ENCODE measurements at regions not wholly inside any gene's neighbourhood (a gene's known extent, or its start where the extent isn't known, plus 50 kb on each side); places are given as distances from the start of the nearest gene placed in this dataset.

DNA sequence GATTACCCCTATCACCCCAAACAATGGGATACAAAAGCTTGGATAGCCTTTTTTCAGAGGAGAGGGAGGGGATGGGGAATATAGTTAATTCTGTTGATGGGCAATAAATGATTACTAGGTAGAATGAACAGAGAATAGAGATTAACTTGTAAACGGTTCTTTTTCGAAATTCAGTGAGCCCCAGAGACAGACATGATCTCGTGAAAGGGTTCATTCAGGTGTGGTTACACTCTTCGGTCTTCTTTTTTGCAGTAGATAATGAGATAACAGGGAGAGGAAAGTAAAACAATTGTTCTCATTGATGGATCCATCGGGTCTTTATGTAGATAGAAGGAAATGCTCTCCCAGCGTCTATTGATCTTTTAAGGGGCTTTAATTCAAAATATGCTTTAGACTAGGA is 69.3 kb upstream of the RASSF8 start:
- TF ChIP-seq, protein P1, sequence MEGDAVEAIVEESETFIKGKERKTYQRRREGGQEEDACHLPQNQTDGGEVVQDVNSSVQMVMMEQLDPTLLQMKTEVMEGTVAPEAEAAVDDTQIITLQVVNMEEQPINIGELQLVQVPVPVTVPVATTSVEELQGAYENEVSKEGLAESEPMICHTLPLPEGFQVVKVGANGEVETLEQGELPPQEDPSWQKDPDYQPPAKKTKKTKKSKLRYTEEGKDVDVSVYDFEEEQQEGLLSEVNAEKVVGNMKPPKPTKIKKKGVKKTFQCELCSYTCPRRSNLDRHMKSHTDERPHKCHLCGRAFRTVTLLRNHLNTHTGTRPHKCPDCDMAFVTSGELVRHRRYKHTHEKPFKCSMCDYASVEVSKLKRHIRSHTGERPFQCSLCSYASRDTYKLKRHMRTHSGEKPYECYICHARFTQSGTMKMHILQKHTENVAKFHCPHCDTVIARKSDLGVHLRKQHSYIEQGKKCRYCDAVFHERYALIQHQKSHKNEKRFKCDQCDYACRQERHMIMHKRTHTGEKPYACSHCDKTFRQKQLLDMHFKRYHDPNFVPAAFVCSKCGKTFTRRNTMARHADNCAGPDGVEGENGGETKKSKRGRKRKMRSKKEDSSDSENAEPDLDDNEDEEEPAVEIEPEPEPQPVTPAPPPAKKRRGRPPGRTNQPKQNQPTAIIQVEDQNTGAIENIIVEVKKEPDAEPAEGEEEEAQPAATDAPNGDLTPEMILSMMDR (IDR thresholded peaks at IDR 0.05), result no peak
- no peak for TF ChIP-seq POLR2A (IDR thresholded peaks at IDR 0.05)
